Left lung (tissue), 4 donors: ENCODE measurements at regions not wholly inside any gene's neighbourhood (a gene's known extent, or its start where the extent isn't known, plus 50 kb on each side); places are given as distances from the start of the nearest gene placed in this dataset.

Experiments
- ATAC-seq: fragments of 200-7000 bp; cut with Tn5 transposase; one replicate; pipeline ENCODE4 v1.9.1; 2020; ENCODE audit warnings: moderate library complexity
- DNase-seq, 4 donors: peaks; one replicate each; pipeline ENCODE4 v3.0.0-alpha.2; 2013 to 2020
- H3K27ac ChIP-seq, 2 donors: fragments of 200-600 bp; sonication (generic) in 1 of 2; one replicate each; pipeline versions ENCODE4 v1.5.0 to v1.8.0; 2020 to 2021
- H3K27me3 ChIP-seq, 2 donors: fragments of 200-600 bp; sonication (generic) in 1 of 2; one replicate each; pipeline versions ENCODE4 v1.5.0 to v1.8.0; 2020 to 2021
- H3K36me3 ChIP-seq, 2 donors: fragments of 200-600 bp; sonication (generic) in 1 of 2; one replicate each; pipeline versions ENCODE4 v1.5.0 to v1.8.0; 2020 to 2021
- H3K4me1 ChIP-seq, 2 donors: fragments of 200-600 bp; one replicate each; pipeline ENCODE4 v1.8.0; 2021
- H3K4me3 ChIP-seq, 2 donors: fragments of 200-600 bp; sonication (generic) in 1 of 2; one replicate each; pipeline versions ENCODE4 v1.5.0 to v1.8.0; 2020 to 2021; ENCODE audit warnings: mild to moderate bottlenecking in 1 of 2
- H3K9me3 ChIP-seq, 2 donors: fragments of 200-600 bp; sonication (generic) in 1 of 2; one replicate each; pipeline versions ENCODE4 v1.5.0 to v1.8.0; 2020 to 2021
- CTCF ChIP-seq, 2 donors: fragments of 200-600 bp; sonication (generic) in 1 of 2; IDR thresholded peaks; one replicate each; pipeline versions ENCODE4 v1.5.0 to v1.8.0; 2021; ENCODE audit warnings: antibody characterized with exemption in 2 of 2
- intact Hi-C, 2 donors: fragments of 100-400 bp; cut with DNase I; formaldehyde crosslinking; loops; one replicate each; pipeline versions ENCODE4 v1.11.2 to v1.14.2; 2022
- donor health status: DM: no; HTN: yes; CAD: no.
- donor health status: DM: no; HTN: no; CAD: no.

GRCh38 chr18:73060666-73061288 lies 193.0 kb upstream of the NETO1 start:
- Histone ChIP-seq H3K27me3 (no peaks in the 10 kb centered on the region), H3K4me3 (no peak overlapping the region), H3K4me1 (no peaks in the 10 kb centered on the region), H3K9me3 (peaks cover 0 to 4% of the 10 kb centered on the region in 2 donors), H3K36me3 (no peaks in the 10 kb centered on the region), H3K27ac (no peak overlapping the region)
- intact Hi-C loops: no loop called here
- TF ChIP-seq CTCF (IDR thresholded peaks at IDR 0.05): no peak
- no peak for DNase-seq
- ATAC-seq: no peak

DNA sequence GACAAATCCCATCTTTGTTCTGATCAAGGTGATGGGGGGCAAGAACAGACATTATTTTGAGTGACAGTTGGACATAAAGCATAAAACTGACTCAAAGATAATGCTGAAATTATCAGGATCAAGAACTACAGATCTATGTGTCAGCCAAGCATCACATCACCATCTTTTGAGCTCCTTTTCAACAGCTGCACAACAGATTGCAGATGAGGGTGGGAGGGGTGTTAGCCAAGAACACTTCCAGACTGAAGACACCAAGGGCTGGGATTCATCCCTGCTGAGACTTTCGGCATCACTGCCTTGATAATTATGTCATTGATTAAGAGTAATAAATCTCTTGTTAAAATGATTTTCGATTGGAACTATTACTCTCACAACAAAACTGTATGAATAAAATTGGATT lies 191.5 kb upstream of the NETO1 start:
- no peak for ATAC-seq
- H3K27ac ChIP-seq: no peak overlapping the region
- intact Hi-C loops: no loop called here
- no peaks in the 10 kb centered on the region for H3K27me3 ChIP-seq
- H3K36me3 ChIP-seq: no peaks in the 10 kb centered on the region
- H3K9me3 ChIP-seq: peaks cover 0 to 4% of the 10 kb centered on the region in 2 donors
- no peaks in the 10 kb centered on the region for H3K4me1 ChIP-seq
- no peak for TF ChIP-seq CTCF (IDR thresholded peaks at IDR 0.05)
- H3K4me3 ChIP-seq: no peak overlapping the region
- no peak for DNase-seq

- H3K4me3 ChIP-seq: no peak overlapping the region
- TF ChIP-seq CTCF (IDR thresholded peaks at IDR 0.05): no peak
- no peaks in the 10 kb centered on the region for H3K36me3 ChIP-seq
- H3K27me3 ChIP-seq: no peaks in the 10 kb centered on the region
- ATAC-seq (no peak), DNase-seq (no peak)
- H3K4me1 ChIP-seq: no peaks in the 10 kb centered on the region
- peaks cover 0 to 16% of the 10 kb centered on the region in 2 donors for H3K9me3 ChIP-seq
- no peak overlapping the region for H3K27ac ChIP-seq
- intact Hi-C loops: no loop called here
These were observed 179.9 kb upstream of the NETO1 start for GRCh38 chr18:73047688-73048087.

DNA sequence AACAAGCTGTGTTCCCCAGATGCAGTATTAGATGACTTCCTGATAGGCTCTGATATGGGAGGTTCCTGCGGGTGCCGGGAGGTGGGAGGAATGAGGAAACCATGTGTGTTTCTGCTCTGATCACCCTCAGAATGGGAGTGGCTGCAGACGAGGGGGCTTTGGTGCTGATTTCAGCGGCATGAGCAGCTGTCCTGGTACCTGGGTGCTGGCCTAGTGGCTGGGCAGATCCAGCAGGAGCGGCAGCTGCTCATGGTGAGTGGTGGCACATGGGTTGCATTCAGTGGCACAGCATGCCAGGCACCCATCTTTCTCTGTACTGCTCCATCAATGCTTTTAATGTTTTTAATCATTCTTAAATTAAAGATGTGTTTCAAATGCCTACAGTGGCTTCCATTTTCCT lies 177.2 kb upstream of the NETO1 start:
- Histone ChIP-seq H3K4me3 (no peak overlapping the region), H3K9me3 (peaks cover 0 to 8% of the 10 kb centered on the region in 2 donors), H3K27me3 (no peaks in the 10 kb centered on the region), H3K36me3 (no peaks in the 10 kb centered on the region), H3K27ac (no peak overlapping the region), H3K4me1 (no peaks in the 10 kb centered on the region)
- intact Hi-C loops: no loop called here
- ATAC-seq (no peak), DNase-seq (peak in 1 of 4 donors; percentile 55)
- no peak for TF ChIP-seq CTCF (IDR thresholded peaks at IDR 0.05)

DNA sequence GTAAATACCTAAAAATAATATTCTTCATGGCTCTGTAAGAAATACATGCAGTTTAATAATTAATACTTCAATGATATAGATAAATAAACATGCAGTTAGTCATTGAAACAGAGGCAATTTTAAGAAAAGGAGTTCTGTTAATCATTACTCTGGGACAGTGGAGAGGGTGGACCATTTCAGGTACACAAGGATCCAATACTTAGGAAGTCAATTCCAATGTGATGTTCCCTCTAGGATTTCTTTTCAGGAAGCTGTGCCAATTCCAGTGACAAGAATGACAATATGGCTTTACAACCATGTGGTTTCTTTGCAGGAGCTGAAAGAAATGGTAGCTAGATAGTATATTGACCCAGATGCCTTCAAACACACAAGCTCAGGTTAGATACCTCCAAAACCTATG lies 175.8 kb upstream of the NETO1 start:
- Histone ChIP-seq H3K4me3 (no peak overlapping the region), H3K36me3 (no peaks in the 10 kb centered on the region), H3K9me3 (peaks cover 0 to 3% of the 10 kb centered on the region in 2 donors), H3K27me3 (no peaks in the 10 kb centered on the region), H3K27ac (no peak overlapping the region), H3K4me1 (no peaks in the 10 kb centered on the region)
- intact Hi-C loops: no loop called here
- ATAC-seq (no peak), DNase-seq (no peak)
- no peak for TF ChIP-seq CTCF (IDR thresholded peaks at IDR 0.05)
